Lower leg skin (tissue), 4 donors: ENCODE measurements at regions not wholly inside any gene's neighbourhood (a gene's known extent, or its start where the extent isn't known, plus 50 kb on each side); places are given as distances from the start of the nearest gene placed in this dataset.

ENCODE experiments used
- DNase-seq, 2 donors: peaks; one replicate each; pipeline ENCODE4 v3.0.0-alpha.2; 2019; ENCODE audit warnings: low spot score in 2 of 2
- H3K4me3 ChIP-seq: fragments of 200-600 bp; sonication (generic); 2 replicates; pipeline ENCODE4 v1.5.1; 2017; ENCODE audit warnings: mild to moderate bottlenecking, low read depth; ENCODE audit not compliant: poor library complexity, severe bottlenecking
- CTCF ChIP-seq, 3 donors: fragments of 450-650 bp; IDR thresholded peaks; one replicate each; pipeline ENCODE4 v1.5.1; 2016; ENCODE audit warnings: antibody characterized with exemption in 3 of 3, mild to moderate bottlenecking in 3 of 3, moderate library complexity in 2 of 3
- POLR2A ChIP-seq, 2 donors: fragments of 450-650 bp; IDR thresholded peaks; one replicate each; pipeline ENCODE4 v1.6.1; 2016 to 2017; ENCODE audit warnings: antibody characterized with exemption in 2 of 2, mild to moderate bottlenecking in 1 of 2, moderate library complexity in 1 of 2
- WGBS, 2 donors: methylation state at CpG; one replicate each; pipeline ENCODE4 v1.1.5; 2018; 5-methylcytosine and 5-hydroxymethylcytosine counted together
- intact Hi-C: fragments of 100-400 bp; cut with DNase I; formaldehyde crosslinking; loops from one replicate; pipeline ENCODE4 v1.15.0; 2023; ENCODE audit warnings: low total_unique reads

DNA sequence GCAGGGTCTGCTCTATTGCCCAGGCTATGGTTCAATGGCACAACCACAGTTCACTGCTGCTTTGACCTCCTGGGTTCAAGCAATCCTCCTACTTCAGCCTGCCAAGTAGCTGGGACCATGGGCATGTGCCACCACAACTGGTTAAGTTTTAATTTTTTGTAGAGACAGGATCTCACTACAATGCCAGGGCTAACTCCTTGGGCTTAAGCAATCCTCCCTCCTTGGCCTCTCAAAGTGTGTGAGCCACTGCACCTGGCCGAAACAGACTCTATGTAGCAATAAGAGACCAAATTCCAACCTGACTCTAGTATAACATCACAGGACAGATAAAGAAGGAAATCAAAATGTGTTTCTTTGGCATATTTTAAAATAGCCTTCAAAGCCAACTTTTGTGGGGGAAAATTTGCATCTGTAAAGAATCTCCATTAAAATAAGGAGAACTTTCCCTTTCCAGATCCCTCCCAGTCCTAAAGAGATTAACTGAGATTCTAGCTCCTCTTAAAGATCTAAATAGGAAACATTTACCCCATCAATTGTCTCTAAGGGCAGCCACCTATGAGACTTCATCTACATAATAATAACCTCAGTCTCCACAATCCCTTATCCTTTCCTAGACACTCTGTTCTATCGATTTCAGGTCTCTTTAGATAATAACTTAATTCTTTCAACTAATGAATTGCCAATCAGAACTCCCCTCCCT is 94.7 kb upstream of the PLCB4 start:
- no peak overlapping the region for H3K4me3 ChIP-seq
- TF ChIP-seq CTCF (IDR thresholded peaks at IDR 0.05) (no peak), POLR2A (IDR thresholded peaks at IDR 0.05) (no peak)
- intact Hi-C loops = no loop called here
- DNase-seq = no peak
- WGBS, 2 donors = 77 to 89% methylated on average over 2 of the region's 2 CpGs

DNA sequence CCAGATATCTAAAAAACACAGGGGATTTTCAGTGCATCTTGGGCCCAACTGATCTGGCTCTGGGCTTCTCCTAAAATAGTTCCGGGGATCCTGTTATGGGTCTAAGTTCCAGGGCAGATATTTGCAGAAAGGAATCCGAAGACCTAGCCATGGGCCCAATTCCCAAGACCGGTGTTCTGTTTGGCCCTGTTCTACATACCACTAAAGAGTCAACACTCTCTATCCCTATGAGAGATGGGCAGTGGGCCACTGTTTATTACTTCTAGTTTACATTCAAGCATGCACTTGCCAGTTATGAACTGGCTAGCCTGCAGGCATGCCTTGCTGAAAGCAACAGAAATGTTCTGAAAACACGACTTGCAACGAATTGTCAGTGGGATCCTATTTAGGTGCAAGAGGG is 87.4 kb upstream of the PLCB4 start:
- no peak for DNase-seq
- intact Hi-C loops = no loop called here
- H3K4me3 ChIP-seq = no peak overlapping the region
- 65 to 74% methylated on average over 5 of the region's 5 CpGs for WGBS, 2 donors
- TF ChIP-seq POLR2A (IDR thresholded peaks at IDR 0.05) = no peak
- TF ChIP-seq CTCF (IDR thresholded peaks at IDR 0.05) = no peak

DNA sequence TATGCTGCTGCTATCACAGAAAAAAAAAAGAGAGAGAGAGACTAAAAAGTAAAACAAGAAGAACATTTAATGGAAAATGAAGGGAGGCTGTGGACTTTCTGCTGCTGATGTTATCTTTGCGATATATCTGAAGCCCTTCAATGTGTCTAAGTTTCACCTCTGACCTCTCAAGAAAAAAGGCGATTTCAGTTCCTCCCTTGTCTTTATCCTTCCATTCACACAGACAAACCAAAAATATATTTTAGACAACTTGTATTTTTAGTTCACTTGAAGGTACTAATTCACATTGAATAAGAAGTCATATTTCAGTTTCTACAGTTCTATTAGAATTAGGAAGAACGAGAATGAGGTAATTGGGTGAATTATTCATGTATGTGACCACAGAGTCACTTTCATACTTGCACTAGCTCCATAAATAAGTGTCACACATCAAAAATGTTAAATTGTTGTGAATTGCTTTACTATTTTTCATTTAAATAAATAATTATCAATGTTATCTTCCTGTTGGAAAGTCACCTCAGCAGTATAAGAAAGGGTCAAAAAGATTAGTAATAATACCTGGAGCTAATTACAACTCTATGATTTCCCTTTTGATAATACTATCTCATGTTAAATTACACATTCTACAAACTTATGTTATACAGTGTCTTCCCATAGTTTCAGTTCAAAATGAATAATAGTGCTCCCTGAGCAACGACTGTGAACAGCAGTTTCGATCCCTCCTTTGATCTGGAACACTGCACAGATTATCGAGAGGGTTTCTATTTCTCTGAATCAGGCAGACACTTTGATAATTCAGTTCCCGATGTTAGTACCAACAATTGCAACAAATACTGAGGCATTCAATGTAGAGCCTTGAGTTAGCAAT is 85.2 kb upstream of the PLCB4 start:
- intact Hi-C loops = no loop called here
- DNase-seq = no peak
- no peak overlapping the region for H3K4me3 ChIP-seq
- TF ChIP-seq POLR2A (IDR thresholded peaks at IDR 0.05) (no peak), CTCF (IDR thresholded peaks at IDR 0.05) (no peak)
- 84 to 87% methylated on average over 7 of the region's 7 CpGs for WGBS, 2 donors

- no peak for DNase-seq
- 94 to 97% methylated on average over 2 of the region's 2 CpGs for WGBS, 2 donors
- TF ChIP-seq CTCF (IDR thresholded peaks at IDR 0.05) (no peak), POLR2A (IDR thresholded peaks at IDR 0.05) (no peak)
- H3K4me3 ChIP-seq = no peak overlapping the region
- intact Hi-C loops = no loop called here
These were observed 82.3 kb upstream of the PLCB4 start for GRCh38 chr20:8986631-8987030.

DNA sequence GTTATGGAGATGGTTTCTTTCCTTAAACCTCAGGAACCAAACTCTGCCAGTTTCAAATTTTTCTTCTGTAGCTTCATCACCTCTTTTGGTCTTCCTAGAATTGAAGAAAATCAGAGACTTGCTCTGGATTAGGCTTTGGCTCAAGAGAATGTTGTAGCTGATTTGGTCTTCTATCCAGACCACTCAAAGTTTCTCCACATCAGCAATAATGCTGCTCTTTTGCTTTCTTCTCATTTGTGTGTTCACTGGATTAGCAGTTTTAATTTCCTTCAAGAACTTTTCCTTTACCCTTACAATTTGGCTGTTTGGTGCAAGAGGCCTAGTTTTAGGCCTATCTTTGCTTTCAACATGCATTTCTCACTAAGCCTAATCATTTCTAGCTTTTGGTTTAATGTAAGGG is 78.1 kb upstream of the PLCB4 start:
- TF ChIP-seq CTCF (IDR thresholded peaks at IDR 0.05) (no peak), POLR2A (IDR thresholded peaks at IDR 0.05) (no peak)
- no peak overlapping the region for H3K4me3 ChIP-seq
- DNase-seq = no peak
- intact Hi-C loops = no loop called here
